ENCODE measurements at regions not wholly inside any gene's neighbourhood (a gene's known extent, or its start where the extent isn't known, plus 50 kb on each side); places are given as distances from the start of the nearest gene placed in this dataset.

- H3K9ac ChIP-seq (ENCODE audit: low read length), result no peak overlapping the region
- no peaks in the 10 kb centered on the region for H3K27me3 ChIP-seq (replicated peaks; ENCODE audit: insufficient read depth, low read length)
- H2AFZ ChIP-seq (ENCODE audit: low read length), result no peak overlapping the region
- H3F3A ChIP-seq (ENCODE audit: insufficient read depth, low read length), result no peaks in the 10 kb centered on the region
- no peak for DNase-seq
- TF ChIP-seq EZH2phosphoT487 (IDR thresholded peaks at IDR 0.05; ENCODE audit: low read length), result no peak
- no peak for TF ChIP-seq EZH2 (optimal IDR thresholded peaks at IDR 0.05; ENCODE audit: low read depth, low read length)
- TF ChIP-seq, protein P1, sequence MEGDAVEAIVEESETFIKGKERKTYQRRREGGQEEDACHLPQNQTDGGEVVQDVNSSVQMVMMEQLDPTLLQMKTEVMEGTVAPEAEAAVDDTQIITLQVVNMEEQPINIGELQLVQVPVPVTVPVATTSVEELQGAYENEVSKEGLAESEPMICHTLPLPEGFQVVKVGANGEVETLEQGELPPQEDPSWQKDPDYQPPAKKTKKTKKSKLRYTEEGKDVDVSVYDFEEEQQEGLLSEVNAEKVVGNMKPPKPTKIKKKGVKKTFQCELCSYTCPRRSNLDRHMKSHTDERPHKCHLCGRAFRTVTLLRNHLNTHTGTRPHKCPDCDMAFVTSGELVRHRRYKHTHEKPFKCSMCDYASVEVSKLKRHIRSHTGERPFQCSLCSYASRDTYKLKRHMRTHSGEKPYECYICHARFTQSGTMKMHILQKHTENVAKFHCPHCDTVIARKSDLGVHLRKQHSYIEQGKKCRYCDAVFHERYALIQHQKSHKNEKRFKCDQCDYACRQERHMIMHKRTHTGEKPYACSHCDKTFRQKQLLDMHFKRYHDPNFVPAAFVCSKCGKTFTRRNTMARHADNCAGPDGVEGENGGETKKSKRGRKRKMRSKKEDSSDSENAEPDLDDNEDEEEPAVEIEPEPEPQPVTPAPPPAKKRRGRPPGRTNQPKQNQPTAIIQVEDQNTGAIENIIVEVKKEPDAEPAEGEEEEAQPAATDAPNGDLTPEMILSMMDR (IDR thresholded peaks at IDR 0.05; ENCODE audit: low read length), result no peak
- no peaks in the 10 kb centered on the region for H3K9me3 ChIP-seq (replicated peaks; ENCODE audit: insufficient read depth, low read length)
- H3K9me2 ChIP-seq (replicated peaks; ENCODE audit: insufficient read depth, low read length), result no peaks in the 10 kb centered on the region
- H4K20me1 ChIP-seq (ENCODE audit: insufficient read depth, low read length), result no peaks in the 10 kb centered on the region
- H3K4me3 ChIP-seq (ENCODE audit: low read length), result no peak overlapping the region
- H3K4me1 ChIP-seq (ENCODE audit: low read length), result no peaks in the 10 kb centered on the region
- no peak overlapping the region for H3K27ac ChIP-seq (ENCODE audit: low read length)
- no peak overlapping the region for H3K4me2 ChIP-seq (ENCODE audit: low read depth, low read length)
- H3K36me3 ChIP-seq (replicated peaks; ENCODE audit: insufficient read depth, low read length), result no peaks in the 10 kb centered on the region
- H3K79me2 ChIP-seq (ENCODE audit: low read length), result no peaks in the 10 kb centered on the region
Observed at GRCh38 chr7:83702446-83702845, 53.5 kb upstream of the SEMA3E start.

- Histone ChIP-seq H4K20me1 (ENCODE audit: insufficient read depth, low read length) (no peaks in the 10 kb centered on the region), H3K9me3 (replicated peaks; ENCODE audit: insufficient read depth, low read length) (no peaks in the 10 kb centered on the region), H3K36me3 (replicated peaks; ENCODE audit: insufficient read depth, low read length) (no peaks in the 10 kb centered on the region), H3F3A (ENCODE audit: insufficient read depth, low read length) (no peaks in the 10 kb centered on the region), H3K9ac (ENCODE audit: low read length) (no peak overlapping the region), H3K27ac (ENCODE audit: low read length) (no peak overlapping the region), H3K9me2 (replicated peaks; ENCODE audit: insufficient read depth, low read length) (no peaks in the 10 kb centered on the region), H3K4me1 (ENCODE audit: low read length) (no peaks in the 10 kb centered on the region), H3K79me2 (ENCODE audit: low read length) (no peaks in the 10 kb centered on the region), H3K4me3 (ENCODE audit: low read length) (no peak overlapping the region), H3K4me2 (ENCODE audit: low read depth, low read length) (no peak overlapping the region), H3K27me3 (replicated peaks; ENCODE audit: insufficient read depth, low read length) (no peaks in the 10 kb centered on the region), H2AFZ (ENCODE audit: low read length) (no peak overlapping the region)
- no peak for TF ChIP-seq EZH2phosphoT487 (IDR thresholded peaks at IDR 0.05; ENCODE audit: low read length)
- no peak for TF ChIP-seq EZH2 (optimal IDR thresholded peaks at IDR 0.05; ENCODE audit: low read depth, low read length)
- TF ChIP-seq, protein P1 (IDR thresholded peaks at IDR 0.05; ENCODE audit: low read length), result no peak
- DNase-seq, result no peak
Observed at GRCh38 chr7:83701736-83702135, 52.8 kb upstream of the SEMA3E start.

Data from MM.1S (cell line).